Activated CD4-positive, alpha-beta T cell treated with anti-CD3 and anti-CD28 coated beads, Interleukin-10, Interleukin-2, amounts not matched to agents 100 ng/mL and 50 ng/mL, durations not matched to agents 16 hours and 8 hours (primary cell): ENCODE measurements at regions not wholly inside any gene's neighbourhood (a gene's known extent, or its start where the extent isn't known, plus 50 kb on each side); places are given as distances from the start of the nearest gene placed in this dataset.
"Not testable (repeated sequence)": the region's sequence is repeated elsewhere in the genome, so short reads cannot be mapped to it uniquely, and the experiment has no call there.

Source experiments
- DNase-seq: peaks from one replicate; pipeline ENCODE4 v3.0.0-alpha.2; 2020

DNA sequence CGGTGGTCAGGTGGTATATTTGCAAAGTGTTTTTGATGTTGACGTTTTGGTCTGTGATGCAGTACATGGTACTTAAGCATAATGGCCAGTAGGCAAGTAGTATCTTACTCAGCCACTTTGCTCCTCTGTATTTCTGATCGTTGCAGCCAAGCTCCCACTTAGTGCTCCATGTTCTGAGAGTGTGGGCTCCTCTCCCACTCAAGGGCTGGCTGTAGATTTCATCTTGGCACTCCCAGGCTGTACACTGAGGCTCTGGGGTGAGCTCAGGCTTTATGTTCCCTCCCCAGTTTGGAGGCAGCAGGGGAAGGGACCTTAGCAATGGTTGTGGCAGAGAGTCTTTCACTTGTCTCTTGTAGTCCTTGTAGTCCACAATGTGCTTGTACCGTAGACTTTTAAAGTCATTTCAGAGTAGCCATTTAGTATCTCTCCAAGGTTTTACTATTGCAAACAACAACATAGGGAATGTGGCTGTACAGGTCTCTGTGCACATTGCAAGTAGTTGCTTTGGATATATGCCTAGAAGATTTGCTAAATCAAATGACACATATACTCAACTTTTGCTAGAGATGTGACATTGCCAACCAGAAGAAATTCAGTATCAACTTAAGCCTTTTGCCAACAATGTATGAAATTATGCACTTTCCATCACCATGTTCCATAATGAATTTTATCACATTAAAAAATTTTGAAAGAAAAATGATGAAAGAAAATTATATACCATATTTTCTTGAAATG, 304.3 kb upstream of the CTNND2 start:
- no peak for DNase-seq

- no peak for DNase-seq
These were observed 300.5 kb upstream of the CTNND2 start for GRCh38 chr5:12204761-12205160.

DNA sequence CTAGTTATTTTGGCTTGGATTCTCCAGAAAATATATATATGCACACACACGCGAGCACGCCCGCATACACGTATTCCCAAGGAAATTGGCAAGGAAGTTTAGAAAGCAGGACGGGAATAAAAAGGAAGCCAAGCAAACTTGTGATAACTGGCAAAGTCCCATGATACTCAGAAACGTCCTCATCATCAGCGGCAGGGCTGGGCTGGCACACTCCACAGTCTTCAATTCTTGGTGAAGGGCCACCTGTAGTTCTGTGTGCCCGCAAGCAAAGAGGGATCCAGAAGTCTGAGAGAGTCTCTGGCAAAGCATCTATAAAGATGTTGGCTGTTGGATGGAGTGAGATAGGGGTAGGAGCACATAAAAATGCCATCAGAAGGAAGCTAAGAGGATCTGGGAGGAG, 289.3 kb upstream of the CTNND2 start:
- DNase-seq, result no peak

DNA sequence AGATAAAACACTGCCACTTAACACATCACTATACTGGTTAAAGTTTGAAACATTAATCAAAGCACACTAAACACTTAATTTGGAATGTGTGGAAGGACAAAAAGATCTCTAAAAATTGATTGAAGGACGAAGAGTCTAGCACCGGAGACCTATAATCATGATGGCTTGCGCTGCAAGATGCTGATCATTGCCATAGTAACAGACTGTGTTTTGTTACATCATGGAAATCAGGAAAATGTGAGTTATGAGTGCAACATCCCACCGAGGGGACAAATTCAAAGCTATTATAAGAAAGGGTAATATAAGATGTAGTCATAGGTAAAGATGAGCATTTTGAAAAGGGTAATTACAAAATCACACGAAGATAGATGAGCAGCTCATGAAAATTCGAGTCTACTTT, 278.8 kb upstream of the CTNND2 start:
- DNase-seq, result no peak

DNA sequence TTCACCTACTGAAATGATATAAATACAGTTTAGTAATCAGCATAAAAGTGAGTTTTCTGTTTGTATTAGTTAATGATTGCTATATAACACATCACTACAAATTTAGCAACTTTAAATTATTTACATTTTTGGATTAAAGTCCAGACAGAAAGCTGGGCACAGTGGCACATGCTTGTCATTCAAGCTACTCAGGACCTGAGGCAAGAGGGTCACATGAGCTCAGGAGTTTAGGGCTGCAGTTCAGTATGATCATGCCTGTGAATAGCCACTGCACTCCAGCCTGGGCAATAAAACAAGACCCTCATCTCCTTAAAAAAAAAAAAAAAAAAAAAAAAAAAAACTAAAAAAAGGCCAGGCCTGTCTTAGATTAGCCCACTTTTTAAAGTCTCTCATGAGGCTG, 273.6 kb upstream of the CTNND2 start:
- no peak for DNase-seq

- no peak for DNase-seq
These were observed 273.0 kb upstream of the CTNND2 start for GRCh38 chr5:12177225-12177624.

- no peak for DNase-seq
These were observed 271.8 kb upstream of the CTNND2 start for GRCh38 chr5:12175914-12176585.

DNA sequence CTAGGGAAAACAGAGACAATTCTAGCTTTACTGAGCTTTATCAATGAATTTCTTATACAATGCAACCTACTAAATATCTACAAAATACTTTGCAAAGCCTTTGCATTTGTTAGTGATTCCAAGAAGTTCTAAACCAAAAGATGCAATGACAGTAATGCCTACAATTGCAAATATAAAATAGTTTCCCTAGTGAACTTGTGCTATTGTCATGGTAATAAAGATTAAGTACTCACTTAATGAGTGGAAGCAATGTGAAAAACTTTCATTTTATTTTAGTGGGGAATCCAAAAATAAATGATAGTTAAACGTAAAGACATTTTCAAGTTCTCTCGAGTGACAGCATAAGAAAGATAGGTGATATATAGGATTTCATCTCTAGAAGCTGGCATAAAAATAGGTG, 270.5 kb upstream of the CTNND2 start:
- no peak for DNase-seq

DNA sequence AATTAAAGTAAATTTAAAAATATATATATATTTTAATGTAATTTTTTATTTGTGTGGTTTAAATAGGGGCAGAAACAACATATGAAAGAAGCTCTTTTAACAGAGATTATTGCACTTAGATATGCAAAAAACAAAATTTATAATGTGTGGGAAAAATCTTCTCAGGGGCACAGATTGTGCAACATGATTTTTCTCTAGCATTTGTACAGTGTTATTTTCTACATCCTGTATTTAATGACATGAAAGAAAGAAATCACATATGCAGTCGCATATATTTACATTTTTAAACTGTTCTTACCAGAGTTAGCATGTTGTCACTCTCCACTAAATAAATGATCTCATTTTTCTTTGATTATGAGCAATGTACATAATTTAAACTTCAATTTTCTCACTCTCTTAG, 265.3 kb upstream of the CTNND2 start:
- DNase-seq, result no peak

DNA sequence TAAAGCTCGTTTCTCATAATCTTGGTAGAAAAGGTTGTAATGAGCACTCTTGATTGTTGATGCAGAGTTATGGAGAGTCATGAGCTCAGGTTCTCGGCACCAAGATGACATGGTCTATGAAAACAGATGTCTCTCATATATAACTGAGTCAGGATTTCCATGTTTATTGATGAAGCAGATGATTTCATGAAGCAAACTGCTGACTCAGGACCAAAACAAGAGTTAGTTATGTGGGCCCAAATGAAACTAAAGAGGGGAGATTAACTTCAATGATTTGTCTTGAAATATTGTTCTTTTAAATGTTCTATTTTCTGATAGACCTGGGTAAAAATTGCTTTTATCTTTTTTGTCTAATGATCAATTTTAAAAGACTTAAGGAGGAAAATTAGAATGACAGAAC, 258.6 kb upstream of the CTNND2 start:
- no peak for DNase-seq

- no peak for DNase-seq
These were observed 243.3 kb upstream of the CTNND2 start for GRCh38 chr5:12147513-12147912.

DNA sequence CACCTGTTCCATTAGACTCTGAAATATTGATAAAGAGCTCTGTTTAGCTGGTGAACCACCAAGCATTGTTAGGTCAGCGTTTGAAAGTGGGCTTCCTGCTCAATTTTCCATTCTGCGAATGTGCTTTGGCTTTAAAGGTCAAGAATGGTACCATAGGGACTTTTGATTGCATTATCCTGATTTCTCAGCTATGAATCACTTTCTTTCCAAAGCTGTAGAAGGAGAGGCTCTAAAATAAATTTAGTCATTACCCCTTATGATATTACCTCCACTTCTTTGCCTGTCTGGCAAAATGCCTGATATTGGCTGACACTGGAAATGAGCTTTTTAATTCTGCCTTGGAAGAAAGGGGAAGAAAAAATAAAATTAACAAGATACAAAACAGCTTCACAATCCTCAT, 237.2 kb upstream of the CTNND2 start:
- DNase-seq, result no peak

DNA sequence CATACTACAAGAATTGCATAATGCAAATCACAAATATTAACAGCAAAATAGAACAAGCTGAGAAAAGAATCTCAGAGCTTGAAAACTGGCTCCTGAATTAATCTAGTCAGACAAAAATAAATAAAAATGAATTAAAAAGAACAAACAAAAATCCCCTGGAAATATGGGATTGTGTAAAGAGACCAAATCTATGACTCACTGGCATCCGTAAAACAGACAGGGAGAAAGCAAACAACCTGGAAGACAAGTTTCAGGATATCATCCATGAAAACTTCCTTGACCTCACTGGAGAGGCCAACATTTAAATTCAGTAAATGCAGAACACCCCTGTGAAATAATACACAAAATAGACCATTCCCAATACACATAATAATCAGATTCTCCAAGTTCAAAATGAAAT, 229.3 kb upstream of the CTNND2 start:
- DNase-seq, result no peak

GRCh38 chr5:12131020-12131419, 226.8 kb upstream of the CTNND2 start:
- DNase-seq, result not testable (repeated sequence)

DNA sequence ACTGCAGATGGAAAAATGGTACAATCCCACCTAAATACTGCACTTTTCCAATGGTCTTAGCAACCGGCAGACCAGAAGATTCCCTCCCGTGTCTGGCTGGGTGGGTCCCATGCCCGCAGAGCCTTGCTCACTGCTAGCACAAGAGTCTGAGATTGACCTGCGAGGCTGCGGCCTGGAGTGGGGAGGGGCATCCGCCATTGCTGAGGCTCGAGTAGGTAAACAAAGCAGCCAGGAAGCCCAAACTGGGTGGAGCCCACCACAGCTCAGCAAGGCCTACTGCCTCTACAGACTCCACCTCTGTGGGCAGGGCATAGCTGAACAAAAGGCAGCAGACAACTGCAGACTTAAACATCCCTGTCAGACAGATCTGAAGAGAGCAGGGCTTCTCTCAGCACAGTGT, 221.6 kb upstream of the CTNND2 start:
- DNase-seq, result no peak

- DNase-seq, result no peak
These were observed 215.4 kb upstream of the CTNND2 start for GRCh38 chr5:12119657-12120056.

- no peak for DNase-seq
These were observed 209.8 kb upstream of the CTNND2 start for GRCh38 chr5:12114075-12114474.

DNA sequence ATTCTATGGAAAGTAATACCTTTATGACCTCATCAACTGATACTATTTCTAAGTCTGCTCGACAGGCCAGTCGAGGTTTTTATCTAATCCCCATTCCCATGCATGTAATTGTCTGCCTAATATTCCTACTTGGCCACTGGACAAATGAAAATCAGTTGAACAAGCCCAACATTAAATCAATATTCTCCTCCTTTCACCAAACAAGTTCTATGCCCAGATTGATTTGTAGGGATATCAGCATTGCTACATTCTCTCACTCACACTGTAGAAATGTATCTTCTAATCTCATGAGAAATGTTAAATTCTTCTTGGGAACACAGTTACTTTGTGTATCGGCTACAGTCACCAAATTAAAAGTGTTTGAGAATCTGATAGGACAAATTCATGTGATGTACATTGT, 208.8 kb upstream of the CTNND2 start:
- no peak for DNase-seq

- no peak for DNase-seq
These were observed 207.0 kb upstream of the CTNND2 start for GRCh38 chr5:12111261-12111660.

GRCh38 chr5:12110629-12111028, 206.4 kb upstream of the CTNND2 start:
- no peak for DNase-seq

- DNase-seq, result no peak
These were observed 204.9 kb upstream of the CTNND2 start for GRCh38 chr5:12109075-12109688.

GRCh38 chr5:12102151-12102550, 197.9 kb upstream of the CTNND2 start:
- DNase-seq, result no peak

GRCh38 chr5:12100542-12100941, 196.3 kb upstream of the CTNND2 start:
- no peak for DNase-seq

DNA sequence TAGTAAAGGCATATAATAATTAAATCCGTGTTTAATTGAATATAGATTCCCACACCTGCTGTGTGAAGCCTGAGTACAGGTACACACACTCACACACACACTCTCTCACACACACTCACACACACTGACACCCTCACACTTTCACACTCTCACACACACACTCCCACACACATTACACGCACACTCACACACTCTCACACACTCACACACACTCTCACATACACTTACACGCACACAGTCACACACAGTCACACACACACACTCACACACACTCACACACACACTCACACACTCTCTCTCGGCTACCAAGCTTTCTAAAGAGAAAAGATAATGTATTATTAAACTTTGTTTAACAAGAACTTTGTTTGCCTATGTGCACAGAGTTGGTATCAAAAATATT, 195.1 kb upstream of the CTNND2 start:
- no peak for DNase-seq
